ENCODE measurements at regions not wholly inside any gene's neighbourhood (a gene's known extent, or its start where the extent isn't known, plus 50 kb on each side); places are given as distances from the start of the nearest gene placed in this dataset.

GRCh38 chr3:178479860-178480259, 56.4 kb upstream of the KCNMB2 start:
- H3K9me3 Mint-ChIP-seq: no peaks in the 10 kb centered on the region
- no peak overlapping the region for H3K27ac Mint-ChIP-seq
- no peak for TF ChIP-seq CTCF (IDR thresholded peaks at IDR 0.05; ENCODE audit: unreplicated experiment in 3 of 3)
- no peaks in the 10 kb centered on the region for H3K36me3 Mint-ChIP-seq (ENCODE audit: low read depth)
- H3K4me3 Mint-ChIP-seq: no peak overlapping the region
- no peaks in the 10 kb centered on the region for H3K4me1 Mint-ChIP-seq
- no peaks in the 10 kb centered on the region for H3K27me3 Mint-ChIP-seq (ENCODE audit: low read depth)

- Mint-ChIP-seq H3K27me3 (ENCODE audit: low read depth) (no peaks in the 10 kb centered on the region), H3K9me3 (no peaks in the 10 kb centered on the region), H3K4me1 (no peaks in the 10 kb centered on the region), H3K36me3 (ENCODE audit: low read depth) (no peaks in the 10 kb centered on the region), H3K27ac (no peak overlapping the region), H3K4me3 (no peak overlapping the region)
- TF ChIP-seq CTCF (IDR thresholded peaks at IDR 0.05; ENCODE audit: unreplicated experiment in 3 of 3): no peak
These were observed 56.0 kb upstream of the KCNMB2 start for GRCh38 chr3:178480274-178480673.

- Mint-ChIP-seq H3K27me3 (ENCODE audit: low read depth) (no peaks in the 10 kb centered on the region), H3K36me3 (ENCODE audit: low read depth) (no peaks in the 10 kb centered on the region), H3K4me3 (no peak overlapping the region), H3K4me1 (no peaks in the 10 kb centered on the region), H3K9me3 (no peaks in the 10 kb centered on the region), H3K27ac (no peak overlapping the region)
- TF ChIP-seq CTCF (IDR thresholded peaks at IDR 0.05; ENCODE audit: unreplicated experiment in 3 of 3): no peak
These were observed 55.4 kb upstream of the KCNMB2 start for GRCh38 chr3:178480795-178481194.

- no peaks in the 10 kb centered on the region for H3K36me3 Mint-ChIP-seq (ENCODE audit: low read depth)
- no peaks in the 10 kb centered on the region for H3K27me3 Mint-ChIP-seq (ENCODE audit: low read depth)
- no peaks in the 10 kb centered on the region for H3K9me3 Mint-ChIP-seq
- peak overlapping the region in 2 of 3 experiments; percentile 48 to 71 for H3K27ac Mint-ChIP-seq
- no peaks in the 10 kb centered on the region for H3K4me1 Mint-ChIP-seq
- no peak overlapping the region for H3K4me3 Mint-ChIP-seq
- no peak for TF ChIP-seq CTCF (IDR thresholded peaks at IDR 0.05; ENCODE audit: unreplicated experiment in 3 of 3)
These were observed 53.3 kb upstream of the KCNMB2 start for GRCh38 chr3:178482981-178483380.

GRCh38 chr3:178483704-178484103, 52.5 kb upstream of the KCNMB2 start:
- TF ChIP-seq CTCF (IDR thresholded peaks at IDR 0.05; ENCODE audit: unreplicated experiment in 3 of 3): no peak
- Mint-ChIP-seq H3K27ac (no peak overlapping the region), H3K36me3 (ENCODE audit: low read depth) (no peaks in the 10 kb centered on the region), H3K4me1 (no peaks in the 10 kb centered on the region), H3K9me3 (no peaks in the 10 kb centered on the region), H3K4me3 (no peak overlapping the region), H3K27me3 (ENCODE audit: low read depth) (no peaks in the 10 kb centered on the region)

- H3K36me3 Mint-ChIP-seq (ENCODE audit: low read depth): no peaks in the 10 kb centered on the region
- no peak overlapping the region for H3K27ac Mint-ChIP-seq
- H3K9me3 Mint-ChIP-seq: no peaks in the 10 kb centered on the region
- no peak overlapping the region for H3K4me3 Mint-ChIP-seq
- no peaks in the 10 kb centered on the region for H3K4me1 Mint-ChIP-seq
- no peak for TF ChIP-seq CTCF (IDR thresholded peaks at IDR 0.05; ENCODE audit: unreplicated experiment in 3 of 3)
- H3K27me3 Mint-ChIP-seq (ENCODE audit: low read depth): no peaks in the 10 kb centered on the region
These were observed 50.5 kb upstream of the KCNMB2 start for GRCh38 chr3:178485756-178486155.

Measured in nephron (organoid).